Colon (tissue), 2 donors: ENCODE measurements at regions not wholly inside any gene's neighbourhood (a gene's known extent, or its start where the extent isn't known, plus 50 kb on each side); places are given as distances from the start of the nearest gene placed in this dataset.
"Not testable (repeated sequence)": the region's sequence is repeated elsewhere in the genome, so short reads cannot be mapped to it uniquely, and the experiment has no call there.

Experiments
- FAIRE-seq: peaks from 2 replicates; lab custom pipeline; 2012; peaks lifted over from hg19 to GRCh38; lab: Jason Lieb, UNC
- donor health status: control.
- donor health status: control.

- FAIRE-seq: no peak
These were observed 257.9 kb downstream of the OSR1 start for GRCh38 chr2:19100570-19100969.

GRCh38 chr2:19099181-19099580 is 259.2 kb downstream of the OSR1 start:
- no peak for FAIRE-seq

GRCh38 chr2:19098467-19099160 is 259.8 kb downstream of the OSR1 start:
- FAIRE-seq: no peak

- FAIRE-seq: not testable (repeated sequence)
These were observed 268.9 kb downstream of the OSR1 start for GRCh38 chr2:19089476-19089875.

- FAIRE-seq: no peak
These were observed 272.2 kb downstream of the OSR1 start for GRCh38 chr2:19086231-19086651.

- FAIRE-seq: no peak
These were observed 279.7 kb downstream of the OSR1 start for GRCh38 chr2:19078709-19079108.

GRCh38 chr2:19073522-19073921 is 284.9 kb downstream of the OSR1 start:
- FAIRE-seq: no peak

- no peak for FAIRE-seq
These were observed 286.3 kb downstream of the OSR1 start for GRCh38 chr2:19072161-19072560.

GRCh38 chr2:19070886-19071285 is 287.5 kb downstream of the OSR1 start:
- FAIRE-seq: no peak

GRCh38 chr2:19068206-19068605 is 290.2 kb downstream of the OSR1 start:
- FAIRE-seq: no peak

- no peak for FAIRE-seq
These were observed 296.1 kb downstream of the OSR1 start for GRCh38 chr2:19062370-19062769.

GRCh38 chr2:19059076-19059475 is 299.3 kb downstream of the OSR1 start:
- FAIRE-seq: no peak

- FAIRE-seq: no peak
These were observed 307.1 kb downstream of the OSR1 start for GRCh38 chr2:19051203-19051831.

GRCh38 chr2:19050354-19050753 is 308.1 kb downstream of the OSR1 start:
- no peak for FAIRE-seq

GRCh38 chr2:19048593-19049266 is 309.7 kb downstream of the OSR1 start:
- FAIRE-seq: no peak

- FAIRE-seq: no peak
These were observed 311.2 kb downstream of the OSR1 start for GRCh38 chr2:19046986-19047780.

GRCh38 chr2:19045151-19045550 is 313.3 kb downstream of the OSR1 start:
- no peak for FAIRE-seq

GRCh38 chr2:19043893-19044292 is 314.5 kb downstream of the OSR1 start:
- no peak for FAIRE-seq

GRCh38 chr2:19041434-19042041 is 316.9 kb downstream of the OSR1 start:
- no peak for FAIRE-seq

GRCh38 chr2:19038071-19039015 is 320.1 kb downstream of the OSR1 start:
- no peak for FAIRE-seq

GRCh38 chr2:19036091-19036490 is 322.3 kb downstream of the OSR1 start:
- no peak for FAIRE-seq
